BE2C (cell line): ENCODE measurements at regions not wholly inside any gene's neighbourhood (a gene's known extent, or its start where the extent isn't known, plus 50 kb on each side); places are given as distances from the start of the nearest gene placed in this dataset.
A peak's percentile ranks its signal among the peaks of the same experiment; 100 is the strongest.

ENCODE experiments used
- DNase-seq: peaks from one replicate; pipeline ENCODE4 v3.0.0-alpha.2; 2020
- H3K27me3 ChIP-seq: fragments of 250-450 bp; sonication (Bioruptor Pico); 2 replicates; pipeline ENCODE4 v1.5.1; 2020; ENCODE audit warnings: mild to moderate bottlenecking
- H3K36me3 ChIP-seq: fragments of 250-450 bp; sonication (Bioruptor Pico); 2 replicates; pipeline ENCODE4 v1.5.1; 2020; ENCODE audit warnings: mild to moderate bottlenecking
- H3K4me1 ChIP-seq: fragments of 250-450 bp; sonication (Bioruptor Pico); 2 replicates; pipeline ENCODE4 v1.5.1; 2020
- H3K4me3 ChIP-seq: 2 replicates; pipeline ENCODE4 v1.5.1; 2011; ENCODE audit warnings: low read depth, low read length
- H3K9me3 ChIP-seq: fragments of 250-450 bp; sonication (Bioruptor Pico); 2 replicates; pipeline ENCODE4 v1.5.1; 2020
- TF ChIP-seq, protein P1 (sequence below): IDR thresholded peaks from 2 replicates; pipeline ENCODE4 v1.5.1; 2012; ENCODE audit warnings: mild to moderate bottlenecking, low read depth, low read length

DNA sequence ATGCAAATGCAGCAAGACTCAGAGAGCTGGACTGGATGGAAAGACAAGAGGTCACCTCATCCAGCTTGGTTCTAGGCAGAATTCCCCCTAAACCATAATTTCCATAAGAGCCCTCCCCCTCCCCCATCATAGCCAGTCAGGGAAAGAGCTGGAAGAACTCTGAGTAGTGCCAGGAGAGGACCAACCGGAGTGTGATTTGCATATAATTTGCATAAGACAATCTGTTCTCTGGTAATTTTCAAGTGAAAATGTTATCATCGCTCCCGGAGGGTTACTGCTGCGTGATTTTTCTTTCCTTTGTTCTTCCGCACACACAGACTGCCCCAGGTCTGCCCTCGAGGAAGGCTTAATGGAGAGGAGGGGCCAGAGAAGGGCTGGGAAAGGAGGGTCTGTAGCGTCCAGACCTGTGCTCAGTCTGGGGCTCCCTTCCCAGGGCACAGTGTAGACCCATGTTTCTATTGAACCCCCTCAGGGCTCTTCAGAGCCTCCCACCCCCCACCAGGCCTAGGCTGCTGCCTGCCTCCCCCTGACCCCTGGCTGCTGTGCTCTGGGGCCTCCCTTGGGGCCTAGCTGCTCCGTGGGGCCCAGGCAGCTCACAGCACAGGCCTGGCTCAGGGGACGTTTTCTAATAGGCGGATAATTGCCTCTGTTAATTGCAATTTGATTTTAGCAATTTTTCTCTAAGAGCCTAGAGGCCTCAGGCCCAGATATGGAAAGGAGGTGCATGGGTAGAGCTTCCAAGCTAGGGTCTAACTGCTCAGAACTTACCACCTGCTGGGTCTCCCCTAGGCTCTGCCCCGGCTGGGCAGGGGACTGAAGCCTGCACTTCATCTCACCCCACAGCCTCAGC is 90.4 kb upstream of the PJA1 start:
- Histone ChIP-seq H3K4me3 (no peak overlapping the region), H3K27me3 (no peaks in the 10 kb centered on the region), H3K9me3 (no peaks in the 10 kb centered on the region), H3K36me3 (no peaks in the 10 kb centered on the region), H3K4me1 (no peaks in the 10 kb centered on the region)
- DNase-seq = peak; percentile 22
- TF ChIP-seq, protein P1, sequence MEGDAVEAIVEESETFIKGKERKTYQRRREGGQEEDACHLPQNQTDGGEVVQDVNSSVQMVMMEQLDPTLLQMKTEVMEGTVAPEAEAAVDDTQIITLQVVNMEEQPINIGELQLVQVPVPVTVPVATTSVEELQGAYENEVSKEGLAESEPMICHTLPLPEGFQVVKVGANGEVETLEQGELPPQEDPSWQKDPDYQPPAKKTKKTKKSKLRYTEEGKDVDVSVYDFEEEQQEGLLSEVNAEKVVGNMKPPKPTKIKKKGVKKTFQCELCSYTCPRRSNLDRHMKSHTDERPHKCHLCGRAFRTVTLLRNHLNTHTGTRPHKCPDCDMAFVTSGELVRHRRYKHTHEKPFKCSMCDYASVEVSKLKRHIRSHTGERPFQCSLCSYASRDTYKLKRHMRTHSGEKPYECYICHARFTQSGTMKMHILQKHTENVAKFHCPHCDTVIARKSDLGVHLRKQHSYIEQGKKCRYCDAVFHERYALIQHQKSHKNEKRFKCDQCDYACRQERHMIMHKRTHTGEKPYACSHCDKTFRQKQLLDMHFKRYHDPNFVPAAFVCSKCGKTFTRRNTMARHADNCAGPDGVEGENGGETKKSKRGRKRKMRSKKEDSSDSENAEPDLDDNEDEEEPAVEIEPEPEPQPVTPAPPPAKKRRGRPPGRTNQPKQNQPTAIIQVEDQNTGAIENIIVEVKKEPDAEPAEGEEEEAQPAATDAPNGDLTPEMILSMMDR = no peak

DNA sequence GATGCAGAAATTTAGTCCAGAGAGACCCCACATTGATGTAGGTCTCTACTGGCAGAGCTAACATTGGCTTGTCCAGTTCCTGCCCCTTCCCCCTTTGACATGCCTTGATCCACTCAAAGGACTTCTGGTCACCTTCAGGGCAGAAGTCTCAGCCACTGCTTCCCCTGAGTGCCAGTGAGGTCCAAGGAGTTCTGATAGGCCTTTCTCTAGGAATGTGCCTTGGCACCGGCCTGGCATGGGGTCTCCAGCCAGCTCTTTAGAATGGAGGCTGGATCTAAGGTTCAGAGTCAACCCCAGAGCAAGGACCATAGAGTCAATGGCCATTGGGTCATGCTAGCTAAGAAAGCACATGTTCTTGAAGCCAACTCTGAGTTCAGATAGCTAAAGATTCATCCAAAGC is 88.6 kb upstream of the PJA1 start:
- H3K9me3 ChIP-seq = no peaks in the 10 kb centered on the region
- no peaks in the 10 kb centered on the region for H3K27me3 ChIP-seq
- no peak overlapping the region for H3K4me3 ChIP-seq
- no peaks in the 10 kb centered on the region for H3K4me1 ChIP-seq
- TF ChIP-seq, protein P1 = no peak
- no peak for DNase-seq
- H3K36me3 ChIP-seq = no peaks in the 10 kb centered on the region

DNA sequence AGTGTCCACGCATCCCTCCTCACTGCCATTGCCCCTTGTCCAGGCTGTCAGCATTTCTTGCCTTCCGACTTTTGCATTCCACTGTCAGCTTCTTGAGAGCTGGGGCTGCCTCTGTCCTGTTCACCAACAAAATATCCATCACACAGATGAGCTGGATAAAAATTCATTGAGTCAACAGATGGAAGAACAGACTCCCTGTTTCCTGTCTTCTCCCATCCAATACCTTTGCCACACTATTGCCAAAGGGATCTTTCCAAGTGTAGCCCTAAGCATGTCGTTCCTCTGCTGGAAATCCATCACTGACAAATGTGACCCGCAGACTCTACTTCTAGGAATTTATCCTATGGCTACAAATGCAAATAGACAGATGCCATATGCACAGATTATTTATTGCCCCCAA is 78.0 kb upstream of the PJA1 start:
- Histone ChIP-seq H3K27me3 (no peaks in the 10 kb centered on the region), H3K4me1 (no peaks in the 10 kb centered on the region), H3K4me3 (no peak overlapping the region), H3K36me3 (no peaks in the 10 kb centered on the region), H3K9me3 (no peaks in the 10 kb centered on the region)
- DNase-seq = no peak
- TF ChIP-seq, protein P1 = no peak

DNA sequence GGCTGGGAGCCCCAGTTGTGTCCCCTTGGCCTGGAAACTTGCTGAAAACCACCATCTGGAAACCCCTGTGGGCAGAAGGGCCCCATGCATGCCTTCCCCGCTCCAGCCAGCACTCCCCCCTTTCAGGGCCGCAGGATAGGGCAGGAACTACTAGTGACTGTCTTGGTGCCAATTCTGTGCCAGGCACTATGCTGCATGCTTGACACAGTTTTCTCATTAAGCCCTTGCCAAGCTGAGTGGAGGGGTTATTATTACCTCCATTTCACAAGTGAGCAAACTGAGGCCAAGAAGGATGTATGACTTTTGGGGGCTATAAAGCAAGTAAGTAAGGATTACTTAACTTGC is 73.6 kb upstream of the PJA1 start:
- Histone ChIP-seq H3K4me1 (no peaks in the 10 kb centered on the region), H3K27me3 (no peaks in the 10 kb centered on the region), H3K36me3 (no peaks in the 10 kb centered on the region), H3K9me3 (no peaks in the 10 kb centered on the region), H3K4me3 (no peak overlapping the region)
- no peak for DNase-seq
- TF ChIP-seq, protein P1 = no peak

DNA sequence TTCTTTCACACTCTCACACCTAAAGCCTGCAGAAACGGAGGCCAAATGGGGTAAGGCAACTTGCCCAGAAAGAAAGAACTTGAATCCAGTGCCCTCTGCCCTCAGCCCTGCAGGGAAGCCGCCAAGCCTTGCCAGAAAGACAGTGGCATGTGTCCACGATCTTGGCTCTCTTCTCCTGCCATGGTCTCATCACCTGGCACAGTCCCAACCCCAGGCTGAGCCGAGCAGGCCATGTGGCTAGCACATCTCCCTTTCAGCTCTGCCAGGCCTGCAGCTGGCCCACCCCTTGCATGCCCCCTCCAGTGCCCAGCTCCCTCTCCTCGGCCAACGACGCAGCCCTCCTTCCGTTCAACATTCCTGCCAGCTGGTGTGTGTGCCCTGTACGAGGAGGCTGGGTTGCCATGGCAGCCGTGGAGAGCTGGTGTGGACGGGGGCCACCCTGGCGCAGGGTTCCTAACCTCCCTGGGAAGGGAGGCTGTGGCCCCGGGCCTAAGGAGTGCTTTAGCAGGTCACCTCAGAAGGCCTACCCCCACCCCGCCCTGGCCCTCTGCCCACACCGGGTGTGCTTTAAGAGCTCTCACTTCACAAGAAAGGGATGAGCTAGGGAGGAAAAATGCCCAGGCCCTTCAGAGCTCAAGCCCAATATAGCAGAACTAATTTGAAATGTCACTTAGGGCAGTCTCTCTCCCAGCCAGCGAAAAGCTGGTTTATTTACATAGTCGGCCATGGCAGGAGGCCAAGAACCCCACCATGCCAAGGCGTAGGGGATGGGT is 73.0 kb upstream of the PJA1 start:
- DNase-seq = peak; percentile 31
- no peak overlapping the region for H3K4me3 ChIP-seq
- no peaks in the 10 kb centered on the region for H3K36me3 ChIP-seq
- TF ChIP-seq, protein P1 = no peak
- H3K27me3 ChIP-seq = no peaks in the 10 kb centered on the region
- H3K4me1 ChIP-seq = no peaks in the 10 kb centered on the region
- no peaks in the 10 kb centered on the region for H3K9me3 ChIP-seq

DNA sequence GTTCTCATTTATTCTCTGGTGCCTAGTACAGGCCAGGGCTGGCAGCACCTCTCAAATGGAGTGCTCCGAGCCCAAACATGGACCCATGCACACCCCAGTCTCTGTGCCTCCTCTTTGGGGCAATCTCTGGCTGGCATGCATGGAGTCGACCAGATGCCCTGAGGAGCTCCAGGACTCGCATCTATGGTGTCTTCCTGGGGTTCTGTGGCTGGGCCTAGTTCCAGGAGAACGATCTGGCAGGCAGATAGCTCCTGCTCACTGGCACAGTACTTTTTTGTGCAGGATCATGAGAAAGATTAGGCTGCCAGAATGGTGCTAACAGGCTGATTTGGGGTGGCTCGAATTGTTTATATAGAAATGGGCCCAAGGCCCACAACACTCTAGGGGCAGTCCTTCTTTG is 72.0 kb upstream of the PJA1 start:
- TF ChIP-seq, protein P1 = no peak
- Histone ChIP-seq H3K9me3 (no peaks in the 10 kb centered on the region), H3K4me3 (no peak overlapping the region), H3K36me3 (no peaks in the 10 kb centered on the region), H3K4me1 (no peaks in the 10 kb centered on the region), H3K27me3 (no peaks in the 10 kb centered on the region)
- DNase-seq = no peak
